ENCODE measurements at regions not wholly inside any gene's neighbourhood (a gene's known extent, or its start where the extent isn't known, plus 50 kb on each side); places are given as distances from the start of the nearest gene placed in this dataset.

- no peak for TF ChIP-seq CTCF (IDR thresholded peaks at IDR 0.05; ENCODE audit: insufficient read depth, low read depth, low read length)
- TF ChIP-seq EZH2 (IDR thresholded peaks at IDR 0.05; ENCODE audit: insufficient read depth, low read length) = no peak
- H3K4me1 Mint-ChIP-seq (ENCODE audit: low read depth, unreplicated experiment) = peaks cover 9% of the 10 kb centered on the region
These were observed 364.1 kb downstream of the TNS3 start for GRCh38 chr7:47217570-47218360.

GRCh38 chr7:47217086-47217485 is 364.8 kb downstream of the TNS3 start:
- Histone ChIP-seq H3K36me3 (ENCODE audit: insufficient read depth, low read length) (no peaks in the 10 kb centered on the region), H3K27ac (ENCODE audit: low read depth, low read length) (no peak overlapping the region), H4K20me1 (ENCODE audit: insufficient read depth, low read length) (no peaks in the 10 kb centered on the region), H3K4me2 (ENCODE audit: low read length) (no peak overlapping the region), H3K27me3 (ENCODE audit: insufficient read depth, low read length) (peaks cover 12% of the 10 kb centered on the region), H3K9ac (ENCODE audit: low read length) (no peak overlapping the region), H3K4me3 (ENCODE audit: insufficient read depth, low read depth, low read length) (no peak overlapping the region), H3K79me2 (ENCODE audit: insufficient read depth, low read length) (no peaks in the 10 kb centered on the region), H3K4me1 (ENCODE audit: insufficient read depth, low read length) (no peaks in the 10 kb centered on the region), H2AFZ (ENCODE audit: low read depth, low read length) (no peak overlapping the region), H3K9me3 (ENCODE audit: insufficient read depth, low read depth, low read length) (no peaks in the 10 kb centered on the region)
- H3K27ac Mint-ChIP-seq (ENCODE audit: unreplicated experiment) = no peak overlapping the region
- no peaks in the 10 kb centered on the region for H3K9me3 Mint-ChIP-seq (ENCODE audit: unreplicated experiment)
- no peaks in the 10 kb centered on the region for H3K36me3 Mint-ChIP-seq (ENCODE audit: low read depth, unreplicated experiment)
- peaks cover 9% of the 10 kb centered on the region for H3K4me1 Mint-ChIP-seq (ENCODE audit: low read depth, unreplicated experiment)
- H3K27me3 Mint-ChIP-seq (ENCODE audit: low read depth, unreplicated experiment) = peaks cover 2% of the 10 kb centered on the region
- DNase-seq (ENCODE audit: low read depth) (no peak), FAIRE-seq (no peak)
- no peak overlapping the region for H3K4me3 Mint-ChIP-seq (ENCODE audit: unreplicated experiment)
- TF ChIP-seq EZH2 (IDR thresholded peaks at IDR 0.05; ENCODE audit: insufficient read depth, low read length) (no peak), CTCF (IDR thresholded peaks at IDR 0.05; ENCODE audit: insufficient read depth, low read depth, low read length) (no peak)

More at GRCh38 chr7:47217570-47218360, 364.1 kb downstream of the TNS3 start:
- Mint-ChIP-seq H3K36me3 (ENCODE audit: low read depth, unreplicated experiment) (no peaks in the 10 kb centered on the region), H3K4me3 (ENCODE audit: unreplicated experiment) (no peak overlapping the region), H3K27ac (ENCODE audit: unreplicated experiment) (no peak overlapping the region), H3K9me3 (ENCODE audit: unreplicated experiment) (no peaks in the 10 kb centered on the region), H3K27me3 (ENCODE audit: low read depth, unreplicated experiment) (peaks cover 2% of the 10 kb centered on the region)
- H3K27me3 ChIP-seq (ENCODE audit: insufficient read depth, low read length) = peaks cover 6% of the 10 kb centered on the region
- H3K79me2 ChIP-seq (ENCODE audit: insufficient read depth, low read length) = no peaks in the 10 kb centered on the region
- FAIRE-seq = no peak
- no peak overlapping the region for H3K27ac ChIP-seq (ENCODE audit: low read depth, low read length)
- no peak for DNase-seq (ENCODE audit: low read depth)
- no peaks in the 10 kb centered on the region for H3K4me1 ChIP-seq (ENCODE audit: insufficient read depth, low read length)
- no peak overlapping the region for H2AFZ ChIP-seq (ENCODE audit: low read depth, low read length)
- H3K4me3 ChIP-seq (ENCODE audit: insufficient read depth, low read depth, low read length) = no peak overlapping the region
- no peak overlapping the region for H3K9ac ChIP-seq (ENCODE audit: low read length)
- no peaks in the 10 kb centered on the region for H3K9me3 ChIP-seq (ENCODE audit: insufficient read depth, low read depth, low read length)
- H4K20me1 ChIP-seq (ENCODE audit: insufficient read depth, low read length) = no peaks in the 10 kb centered on the region
- no peaks in the 10 kb centered on the region for H3K36me3 ChIP-seq (ENCODE audit: insufficient read depth, low read length)
- H3K4me2 ChIP-seq (ENCODE audit: low read length) = no peak overlapping the region

- H3K4me3 Mint-ChIP-seq (ENCODE audit: unreplicated experiment) = no peak overlapping the region
These were observed 365.5 kb downstream of the TNS3 start for GRCh38 chr7:47216439-47216838.

More at GRCh38 chr7:47216439-47216838, 365.5 kb downstream of the TNS3 start:
- no peak overlapping the region for H2AFZ ChIP-seq (ENCODE audit: low read depth, low read length)
- no peak overlapping the region for H3K27ac ChIP-seq (ENCODE audit: low read depth, low read length)
- no peak overlapping the region for H3K27ac Mint-ChIP-seq (ENCODE audit: unreplicated experiment)
- no peaks in the 10 kb centered on the region for H4K20me1 ChIP-seq (ENCODE audit: insufficient read depth, low read length)
- peaks cover 18% of the 10 kb centered on the region for H3K27me3 ChIP-seq (ENCODE audit: insufficient read depth, low read length)
- H3K9ac ChIP-seq (ENCODE audit: low read length) = no peak overlapping the region
- no peak for DNase-seq (ENCODE audit: low read depth)
- H3K36me3 ChIP-seq (ENCODE audit: insufficient read depth, low read length) = no peaks in the 10 kb centered on the region
- H3K9me3 ChIP-seq (ENCODE audit: insufficient read depth, low read depth, low read length) = no peaks in the 10 kb centered on the region
- TF ChIP-seq CTCF (IDR thresholded peaks at IDR 0.05; ENCODE audit: insufficient read depth, low read depth, low read length) (no peak), EZH2 (IDR thresholded peaks at IDR 0.05; ENCODE audit: insufficient read depth, low read length) (no peak)
- no peaks in the 10 kb centered on the region for H3K9me3 Mint-ChIP-seq (ENCODE audit: unreplicated experiment)
- peaks cover 3% of the 10 kb centered on the region for H3K27me3 Mint-ChIP-seq (ENCODE audit: low read depth, unreplicated experiment)
- no peak overlapping the region for H3K4me2 ChIP-seq (ENCODE audit: low read length)
- H3K4me3 ChIP-seq (ENCODE audit: insufficient read depth, low read depth, low read length) = no peak overlapping the region
- H3K4me1 ChIP-seq (ENCODE audit: insufficient read depth, low read length) = no peaks in the 10 kb centered on the region
- FAIRE-seq = no peak
- H3K36me3 Mint-ChIP-seq (ENCODE audit: low read depth, unreplicated experiment) = no peaks in the 10 kb centered on the region
- H3K79me2 ChIP-seq (ENCODE audit: insufficient read depth, low read length) = no peaks in the 10 kb centered on the region
- peaks cover 9% of the 10 kb centered on the region for H3K4me1 Mint-ChIP-seq (ENCODE audit: low read depth, unreplicated experiment)
